NB4 (cell line): ENCODE measurements at regions not wholly inside any gene's neighbourhood (a gene's known extent, or its start where the extent isn't known, plus 50 kb on each side); places are given as distances from the start of the nearest gene placed in this dataset.

Experiments used
- POLR2A ChIP-seq: IDR thresholded peaks from 2 replicates; pipeline ENCODE4 v1.6.1; 2011; ENCODE audit warnings: mild to moderate bottlenecking; ENCODE audit not compliant: insufficient read length; ENCODE audit errors: extremely low read depth
- TF ChIP-seq, protein P1 (sequence below): IDR thresholded peaks from one replicate; pipeline ENCODE4 v1.5.1; 2012; ENCODE audit warnings: low read depth, low read length

- TF ChIP-seq POLR2A = no peak
- TF ChIP-seq, protein P1, sequence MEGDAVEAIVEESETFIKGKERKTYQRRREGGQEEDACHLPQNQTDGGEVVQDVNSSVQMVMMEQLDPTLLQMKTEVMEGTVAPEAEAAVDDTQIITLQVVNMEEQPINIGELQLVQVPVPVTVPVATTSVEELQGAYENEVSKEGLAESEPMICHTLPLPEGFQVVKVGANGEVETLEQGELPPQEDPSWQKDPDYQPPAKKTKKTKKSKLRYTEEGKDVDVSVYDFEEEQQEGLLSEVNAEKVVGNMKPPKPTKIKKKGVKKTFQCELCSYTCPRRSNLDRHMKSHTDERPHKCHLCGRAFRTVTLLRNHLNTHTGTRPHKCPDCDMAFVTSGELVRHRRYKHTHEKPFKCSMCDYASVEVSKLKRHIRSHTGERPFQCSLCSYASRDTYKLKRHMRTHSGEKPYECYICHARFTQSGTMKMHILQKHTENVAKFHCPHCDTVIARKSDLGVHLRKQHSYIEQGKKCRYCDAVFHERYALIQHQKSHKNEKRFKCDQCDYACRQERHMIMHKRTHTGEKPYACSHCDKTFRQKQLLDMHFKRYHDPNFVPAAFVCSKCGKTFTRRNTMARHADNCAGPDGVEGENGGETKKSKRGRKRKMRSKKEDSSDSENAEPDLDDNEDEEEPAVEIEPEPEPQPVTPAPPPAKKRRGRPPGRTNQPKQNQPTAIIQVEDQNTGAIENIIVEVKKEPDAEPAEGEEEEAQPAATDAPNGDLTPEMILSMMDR = no peak
Observed at GRCh38 chr3:126274735-126275619, 82.2 kb downstream of the KLF15 start.
